Right lobe of liver (tissue), 4 donors: ENCODE measurements at regions not wholly inside any gene's neighbourhood (a gene's known extent, or its start where the extent isn't known, plus 50 kb on each side); places are given as distances from the start of the nearest gene placed in this dataset.

Experiments
- POLR2A ChIP-seq: fragments of 450-650 bp; IDR thresholded peaks from one replicate; pipeline ENCODE4 v1.6.1; 2017; ENCODE audit warnings: antibody characterized with exemption, mild to moderate bottlenecking
- TF ChIP-seq, protein P1 (sequence below), 4 donors: fragments of 200-600 bp in 3 of 4; fragments of 450-650 bp in 1 of 4; IDR thresholded peaks; one replicate each; pipeline versions ENCODE4 v1.5.1 to v1.8.0; 2016 to 2022; ENCODE audit warnings: antibody characterized with exemption in 4 of 4, mild to moderate bottlenecking in 2 of 4
- donor health status: DM: no; HTN: no; CAD: no.
- donor health status: DM: no; HTN: no; CAD: no.
- donor health status: DM: no; HTN: yes; CAD: no.

- TF ChIP-seq, protein P1, sequence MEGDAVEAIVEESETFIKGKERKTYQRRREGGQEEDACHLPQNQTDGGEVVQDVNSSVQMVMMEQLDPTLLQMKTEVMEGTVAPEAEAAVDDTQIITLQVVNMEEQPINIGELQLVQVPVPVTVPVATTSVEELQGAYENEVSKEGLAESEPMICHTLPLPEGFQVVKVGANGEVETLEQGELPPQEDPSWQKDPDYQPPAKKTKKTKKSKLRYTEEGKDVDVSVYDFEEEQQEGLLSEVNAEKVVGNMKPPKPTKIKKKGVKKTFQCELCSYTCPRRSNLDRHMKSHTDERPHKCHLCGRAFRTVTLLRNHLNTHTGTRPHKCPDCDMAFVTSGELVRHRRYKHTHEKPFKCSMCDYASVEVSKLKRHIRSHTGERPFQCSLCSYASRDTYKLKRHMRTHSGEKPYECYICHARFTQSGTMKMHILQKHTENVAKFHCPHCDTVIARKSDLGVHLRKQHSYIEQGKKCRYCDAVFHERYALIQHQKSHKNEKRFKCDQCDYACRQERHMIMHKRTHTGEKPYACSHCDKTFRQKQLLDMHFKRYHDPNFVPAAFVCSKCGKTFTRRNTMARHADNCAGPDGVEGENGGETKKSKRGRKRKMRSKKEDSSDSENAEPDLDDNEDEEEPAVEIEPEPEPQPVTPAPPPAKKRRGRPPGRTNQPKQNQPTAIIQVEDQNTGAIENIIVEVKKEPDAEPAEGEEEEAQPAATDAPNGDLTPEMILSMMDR (IDR thresholded peaks at IDR 0.05) = no peak
- TF ChIP-seq POLR2A = no peak
Measured at GRCh38 chr5:30991462-30991861, 202.0 kb upstream of the CDH6 start.
